ENCODE measurements at regions not wholly inside any gene's neighbourhood (a gene's known extent, or its start where the extent isn't known, plus 50 kb on each side); places are given as distances from the start of the nearest gene placed in this dataset.

DNA sequence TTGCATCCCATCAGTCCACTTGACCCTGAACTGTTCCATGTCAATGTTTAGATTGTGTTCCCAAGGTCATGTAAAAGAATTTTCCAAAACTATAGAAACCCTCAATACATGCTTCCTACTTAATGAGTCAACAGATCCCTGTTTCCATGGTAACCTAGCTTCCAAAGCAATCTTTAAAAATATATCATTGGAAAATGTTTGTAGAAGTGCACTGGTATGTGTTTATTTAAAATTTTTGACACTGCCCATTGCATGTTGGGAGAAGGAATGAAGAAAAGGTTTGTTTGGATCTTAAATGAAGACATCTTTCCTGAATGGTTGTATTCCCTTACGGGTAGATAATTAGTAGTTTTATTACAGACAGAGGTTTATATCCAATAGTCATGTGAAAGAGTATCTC lies 345.3 kb downstream of the GABRG1 start:
- no peak for DNase-seq (ENCODE audit: low spot score)

GRCh38 chr4:45776146-45776545 lies 347.7 kb downstream of the GABRG1 start:
- DNase-seq (ENCODE audit: low spot score): no peak

DNA sequence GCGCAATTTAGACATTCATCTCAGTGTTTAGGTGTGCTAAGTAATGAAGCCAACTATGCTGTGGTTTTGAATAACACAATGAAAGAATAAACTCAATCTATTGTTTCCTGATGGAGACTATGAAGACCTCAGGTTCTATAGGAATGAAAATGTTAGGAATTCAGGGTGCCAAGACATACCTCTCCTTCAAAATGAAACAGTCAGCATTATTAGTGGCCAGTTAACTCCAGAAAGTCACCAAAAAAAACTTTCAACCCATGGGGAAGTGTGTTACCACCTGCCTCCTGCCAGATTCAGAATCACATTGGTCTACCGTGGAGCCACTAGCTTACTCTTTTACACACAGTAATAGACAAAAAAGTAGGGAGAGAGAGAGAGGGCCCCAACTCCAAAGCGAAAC lies 352.9 kb downstream of the GABRG1 start:
- DNase-seq (ENCODE audit: low spot score): no peak

- no peak for DNase-seq (ENCODE audit: low spot score)
These were observed 358.3 kb downstream of the GABRG1 start for GRCh38 chr4:45765521-45765920.

GRCh38 chr4:45751877-45752530 lies 371.9 kb downstream of the GABRG1 start:
- no peak for DNase-seq (ENCODE audit: low spot score)

- no peak for DNase-seq (ENCODE audit: low spot score)
These were observed 373.1 kb downstream of the GABRG1 start for GRCh38 chr4:45750721-45751120.

GRCh38 chr4:45745741-45746140 lies 378.1 kb downstream of the GABRG1 start:
- no peak for DNase-seq (ENCODE audit: low spot score)

DNA sequence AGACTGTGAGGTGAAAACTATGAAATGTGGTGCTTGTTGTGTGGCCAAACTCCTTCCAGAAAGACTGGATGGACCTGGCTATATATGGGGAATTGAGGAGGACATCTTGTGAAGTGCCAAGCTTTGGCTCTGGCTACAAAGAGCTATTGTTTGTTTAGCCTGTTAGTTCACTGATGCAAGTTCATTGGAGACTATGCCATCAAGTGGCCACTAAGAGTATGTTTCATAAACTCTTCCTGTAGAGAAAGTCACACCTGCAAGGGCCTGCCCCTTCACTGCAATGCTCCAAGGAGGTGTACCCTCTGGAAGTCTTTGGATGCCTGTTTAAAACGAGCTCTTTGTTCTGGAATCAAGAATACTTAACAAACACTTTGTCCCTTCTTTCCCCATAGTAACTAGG lies 382.0 kb downstream of the GABRG1 start:
- DNase-seq (ENCODE audit: low spot score): no peak

GRCh38 chr4:45732161-45732560 lies 391.7 kb downstream of the GABRG1 start:
- no peak for DNase-seq (ENCODE audit: low spot score)

DNA sequence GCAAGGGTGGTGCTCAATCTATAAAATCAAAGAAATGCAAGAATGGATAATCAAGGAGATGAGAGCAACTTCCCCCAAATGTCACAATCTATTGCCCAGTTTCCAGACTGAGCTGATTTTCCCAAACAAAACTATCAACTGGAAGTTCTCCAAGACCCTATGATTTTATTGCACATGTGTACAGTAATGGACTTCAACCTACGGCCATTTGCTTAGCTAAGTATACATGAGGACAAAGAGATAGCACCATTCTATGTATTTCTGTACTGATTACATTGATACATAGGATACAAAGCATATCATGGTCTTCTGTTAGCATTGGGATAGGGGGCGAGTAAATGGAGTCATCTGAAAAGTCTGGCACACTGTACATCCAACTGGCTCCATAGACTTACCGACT lies 407.8 kb downstream of the GABRG1 start:
- no peak for DNase-seq (ENCODE audit: low spot score)

DNA sequence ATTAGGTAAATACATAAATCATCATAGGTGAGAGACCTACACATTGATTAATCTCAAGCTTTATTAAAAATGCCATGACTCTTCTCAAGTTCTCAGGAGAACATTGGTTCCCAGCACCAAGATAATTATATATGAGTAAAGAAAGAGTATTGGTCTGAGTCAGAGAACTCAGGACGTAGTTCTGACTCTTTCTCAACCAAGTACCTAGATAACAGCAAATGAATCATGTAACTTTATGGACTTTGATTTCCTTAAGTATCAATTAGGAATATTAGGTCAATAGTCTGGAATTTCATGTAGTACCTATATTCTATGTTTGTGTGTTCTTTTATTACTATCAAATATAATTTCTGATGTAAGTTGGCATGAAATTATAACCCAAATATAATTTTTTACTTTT lies 409.9 kb downstream of the GABRG1 start:
- no peak for DNase-seq (ENCODE audit: low spot score)

DNA sequence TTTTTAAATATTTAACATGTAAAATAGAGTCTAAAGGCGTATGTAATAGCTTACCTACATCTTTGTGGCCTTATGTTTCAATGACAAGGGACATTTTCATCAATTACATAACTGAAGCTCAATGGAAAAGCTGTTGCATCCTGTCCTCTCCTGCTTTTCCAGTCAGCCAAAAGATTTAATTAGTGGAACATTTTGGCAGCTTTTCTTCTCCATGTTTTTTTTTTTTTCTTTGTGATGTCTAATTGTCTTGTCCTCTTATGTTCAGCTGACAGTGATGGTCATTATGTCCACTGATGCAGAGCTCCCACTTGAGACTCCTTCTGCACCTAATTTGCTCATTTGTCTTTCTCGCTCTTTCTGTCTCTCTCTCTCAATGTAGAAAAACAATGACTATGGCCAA lies 422.2 kb downstream of the GABRG1 start:
- DNase-seq (ENCODE audit: low spot score): no peak

GRCh38 chr4:45693746-45694145 lies 430.1 kb downstream of the GABRG1 start:
- no peak for DNase-seq (ENCODE audit: low spot score)

GRCh38 chr4:45692131-45692735 lies 431.6 kb downstream of the GABRG1 start:
- no peak for DNase-seq (ENCODE audit: low spot score)

GRCh38 chr4:45688341-45688740 lies 435.5 kb downstream of the GABRG1 start:
- DNase-seq (ENCODE audit: low spot score): no peak

- DNase-seq (ENCODE audit: low spot score): no peak
These were observed 444.4 kb downstream of the GABRG1 start for GRCh38 chr4:45679411-45679810.

- no peak for DNase-seq (ENCODE audit: low spot score)
These were observed 455.7 kb downstream of the GABRG1 start for GRCh38 chr4:45668128-45668527.

GRCh38 chr4:45663628-45664081 lies 460.2 kb downstream of the GABRG1 start:
- no peak for DNase-seq (ENCODE audit: low spot score)

GRCh38 chr4:45663003-45663402 lies 460.9 kb downstream of the GABRG1 start:
- no peak for DNase-seq (ENCODE audit: low spot score)

DNA sequence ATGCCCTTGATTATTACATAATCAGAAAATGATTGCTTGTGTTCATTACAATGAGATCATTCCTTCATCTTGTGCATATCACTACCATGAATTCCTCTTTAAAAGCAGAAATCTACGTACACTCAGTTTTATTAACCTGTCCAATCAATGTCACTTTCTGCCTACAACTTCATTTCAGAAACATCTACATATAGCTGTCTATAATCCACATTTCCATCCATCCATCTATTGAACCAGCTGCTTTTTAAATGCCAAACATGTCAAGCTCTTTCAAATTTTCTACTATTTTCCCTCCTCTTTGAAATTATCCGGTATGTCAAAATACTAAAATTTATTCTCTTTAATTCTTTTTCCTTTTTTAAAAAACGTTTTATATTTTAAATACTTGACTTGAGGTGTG lies 462.0 kb downstream of the GABRG1 start:
- DNase-seq (ENCODE audit: low spot score): no peak

- no peak for DNase-seq (ENCODE audit: low spot score)
These were observed 473.3 kb downstream of the GABRG1 start for GRCh38 chr4:45650545-45650944.

GRCh38 chr4:45648846-45649245 lies 475.0 kb downstream of the GABRG1 start:
- no peak for DNase-seq (ENCODE audit: low spot score)

DNA sequence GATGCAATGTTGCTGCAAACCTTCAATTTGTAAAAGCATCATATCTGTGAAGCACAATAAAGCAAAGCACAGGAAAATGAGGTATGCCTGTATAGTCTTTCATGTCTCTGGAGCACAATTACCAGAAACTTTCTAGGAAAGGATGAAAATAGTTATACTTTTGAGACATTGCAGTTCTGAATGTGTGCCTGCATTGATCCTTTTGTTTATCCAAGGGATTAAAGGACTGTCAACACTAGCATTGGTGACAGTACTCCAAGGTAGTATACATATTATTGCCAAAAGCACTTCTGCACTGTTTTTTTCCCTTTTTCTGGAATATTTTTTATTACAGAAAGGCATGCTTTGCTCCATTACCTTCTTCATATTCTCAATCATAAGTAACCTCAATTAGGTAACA lies 476.0 kb downstream of the GABRG1 start:
- no peak for DNase-seq (ENCODE audit: low spot score)
